Parathyroid adenoma (tissue), 2 donors: ENCODE measurements at regions not wholly inside any gene's neighbourhood (a gene's known extent, or its start where the extent isn't known, plus 50 kb on each side); places are given as distances from the start of the nearest gene placed in this dataset.
"Not testable (repeated sequence)": the region's sequence is repeated elsewhere in the genome, so short reads cannot be mapped to it uniquely, and the experiment has no call there.

Experiments
- H2AFZ ChIP-seq: fragments of 300-600 bp; sonication (generic); one replicate; pipeline ENCODE4 v1.7.0; 2017; ENCODE audit warnings: antibody characterized with exemption, mild to moderate bottlenecking
- H3K27ac ChIP-seq: fragments of 300-600 bp; sonication (generic); one replicate; pipeline ENCODE4 v1.7.0; 2017
- H3K27me3 ChIP-seq: fragments of 300-600 bp; sonication (generic); one replicate; pipeline ENCODE4 v1.7.0; 2017; ENCODE audit warnings: low read length; ENCODE audit not compliant: control insufficient read depth, insufficient read depth
- H3K36me3 ChIP-seq: fragments of 300-600 bp; sonication (generic); one replicate; pipeline ENCODE4 v1.7.0; 2017; ENCODE audit warnings: low read length; ENCODE audit not compliant: control insufficient read depth, insufficient read depth
- H3K4me1 ChIP-seq: fragments of 300-600 bp; sonication (generic); one replicate; pipeline ENCODE4 v1.7.0; 2017; ENCODE audit warnings: control low read depth
- H3K4me2 ChIP-seq: fragments of 300-600 bp; sonication (generic); one replicate; pipeline ENCODE4 v1.7.0; 2017; ENCODE audit warnings: low read length
- H3K4me3 ChIP-seq: fragments of 300-600 bp; sonication (generic); one replicate; pipeline ENCODE4 v1.7.0; 2017; ENCODE audit warnings: low read depth, low read length
- H3K79me2 ChIP-seq: fragments of 300-600 bp; sonication (generic); one replicate; pipeline ENCODE4 v1.7.0; 2017; ENCODE audit warnings: control low read depth
- H3K9ac ChIP-seq: fragments of 300-600 bp; sonication (generic); one replicate; pipeline ENCODE4 v1.7.0; 2017; ENCODE audit warnings: mild to moderate bottlenecking
- H3K9me3 ChIP-seq: fragments of 300-600 bp; sonication (generic); one replicate; pipeline ENCODE4 v1.7.0; 2017; ENCODE audit warnings: low read length; ENCODE audit not compliant: control insufficient read depth
- TF ChIP-seq, protein P1 (sequence below): fragments of 300-600 bp; sonication (generic); IDR thresholded peaks from one replicate; pipeline ENCODE4 v1.7.0; 2017; ENCODE audit warnings: antibody characterized with exemption, mild to moderate bottlenecking
- donor health status: primary hyperparathyroidism.

DNA sequence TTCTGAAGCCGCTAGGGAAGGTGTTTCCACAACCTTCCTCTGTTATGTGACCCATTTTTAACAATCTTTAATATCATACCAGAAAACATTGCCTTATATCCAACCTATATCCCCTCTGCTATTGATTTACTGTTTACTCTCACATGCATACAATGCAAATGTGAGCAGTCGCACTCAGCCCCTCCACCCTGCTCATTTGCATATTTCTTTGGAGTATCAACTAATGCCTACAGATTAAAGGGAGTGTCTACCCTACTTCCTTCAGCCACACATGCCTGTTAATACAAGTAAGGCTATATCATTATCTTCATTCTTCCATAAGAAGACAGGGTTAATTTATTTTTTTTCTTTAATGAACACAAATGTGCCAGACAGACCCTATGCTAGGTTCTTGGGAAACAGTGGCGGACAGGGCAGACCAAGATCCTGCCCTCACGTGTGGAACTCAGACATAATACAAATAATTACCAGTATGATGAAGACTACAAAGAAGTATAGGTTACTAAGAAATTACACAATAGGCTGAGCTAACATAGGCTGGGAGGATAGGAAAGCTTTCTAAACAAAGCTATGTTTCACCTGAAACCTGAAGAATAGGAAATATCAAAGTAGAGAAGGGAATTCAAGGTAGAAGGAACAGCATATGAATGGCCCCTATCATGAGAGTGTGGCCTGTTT is 107.3 kb upstream of the MDM1 start:
- no peaks in the 10 kb centered on the region for H3K36me3 ChIP-seq
- H3K4me3 ChIP-seq = no peak overlapping the region
- no peaks in the 10 kb centered on the region for H3K9me3 ChIP-seq
- no peak overlapping the region for H2AFZ ChIP-seq
- no peak overlapping the region for H3K27ac ChIP-seq
- H3K27me3 ChIP-seq = no peaks in the 10 kb centered on the region
- TF ChIP-seq, protein P1, sequence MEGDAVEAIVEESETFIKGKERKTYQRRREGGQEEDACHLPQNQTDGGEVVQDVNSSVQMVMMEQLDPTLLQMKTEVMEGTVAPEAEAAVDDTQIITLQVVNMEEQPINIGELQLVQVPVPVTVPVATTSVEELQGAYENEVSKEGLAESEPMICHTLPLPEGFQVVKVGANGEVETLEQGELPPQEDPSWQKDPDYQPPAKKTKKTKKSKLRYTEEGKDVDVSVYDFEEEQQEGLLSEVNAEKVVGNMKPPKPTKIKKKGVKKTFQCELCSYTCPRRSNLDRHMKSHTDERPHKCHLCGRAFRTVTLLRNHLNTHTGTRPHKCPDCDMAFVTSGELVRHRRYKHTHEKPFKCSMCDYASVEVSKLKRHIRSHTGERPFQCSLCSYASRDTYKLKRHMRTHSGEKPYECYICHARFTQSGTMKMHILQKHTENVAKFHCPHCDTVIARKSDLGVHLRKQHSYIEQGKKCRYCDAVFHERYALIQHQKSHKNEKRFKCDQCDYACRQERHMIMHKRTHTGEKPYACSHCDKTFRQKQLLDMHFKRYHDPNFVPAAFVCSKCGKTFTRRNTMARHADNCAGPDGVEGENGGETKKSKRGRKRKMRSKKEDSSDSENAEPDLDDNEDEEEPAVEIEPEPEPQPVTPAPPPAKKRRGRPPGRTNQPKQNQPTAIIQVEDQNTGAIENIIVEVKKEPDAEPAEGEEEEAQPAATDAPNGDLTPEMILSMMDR = no peak
- H3K4me1 ChIP-seq = peaks cover 5% of the 10 kb centered on the region
- no peak overlapping the region for H3K4me2 ChIP-seq
- no peak overlapping the region for H3K9ac ChIP-seq
- H3K79me2 ChIP-seq = no peaks in the 10 kb centered on the region

DNA sequence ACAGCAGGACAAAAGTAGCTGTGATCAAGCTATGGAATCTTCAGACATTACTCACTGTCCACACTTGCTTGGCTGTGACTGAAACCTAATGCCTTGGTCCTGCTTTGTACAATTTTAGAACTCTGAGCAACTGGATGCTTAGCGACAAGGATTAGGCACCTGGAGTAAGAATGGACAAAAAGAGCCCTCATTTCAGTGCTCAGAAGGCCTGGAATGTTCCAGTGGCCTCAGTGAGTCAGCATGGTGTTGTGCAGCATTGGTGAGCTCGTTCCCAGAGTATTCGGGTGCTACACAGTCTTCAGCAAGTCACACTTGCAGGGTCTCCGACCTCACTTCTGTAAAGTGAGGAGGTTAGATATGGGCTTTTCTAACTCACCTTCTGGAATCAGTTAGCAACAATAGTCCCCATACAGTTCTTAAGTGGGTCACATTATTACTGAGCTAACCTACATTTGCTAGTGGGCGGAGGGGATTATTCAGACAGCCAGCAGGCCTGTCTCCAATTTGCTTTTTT is 108.0 kb upstream of the MDM1 start:
- Histone ChIP-seq H3K27me3 (no peaks in the 10 kb centered on the region), H3K27ac (no peak overlapping the region)

DNA sequence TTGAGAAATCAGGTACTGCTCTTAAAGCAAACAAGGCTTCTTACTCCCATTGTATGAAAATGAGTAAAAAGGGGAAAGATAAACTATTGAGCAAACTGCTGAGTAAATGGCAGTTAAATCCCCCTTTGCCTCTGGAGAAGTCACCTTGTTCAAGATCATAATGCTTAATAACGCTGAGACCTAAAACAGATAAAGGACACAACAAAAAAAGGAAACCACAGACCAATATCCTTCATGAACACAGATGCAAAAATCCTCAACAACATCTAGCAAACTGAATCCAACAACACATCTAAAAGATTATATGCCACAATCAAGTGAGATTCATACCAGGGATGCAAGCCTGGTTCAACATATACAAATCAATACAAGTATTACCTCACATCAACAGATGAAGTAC is 109.0 kb upstream of the MDM1 start:
- no peaks in the 10 kb centered on the region for H3K9me3 ChIP-seq
- no peak overlapping the region for H3K4me3 ChIP-seq
- H3K27me3 ChIP-seq = no peaks in the 10 kb centered on the region
- H3K4me1 ChIP-seq = peaks cover 9% of the 10 kb centered on the region
- no peak overlapping the region for H3K27ac ChIP-seq
- no peak overlapping the region for H3K9ac ChIP-seq
- H2AFZ ChIP-seq = no peak overlapping the region
- H3K4me2 ChIP-seq = no peak overlapping the region
- H3K79me2 ChIP-seq = no peaks in the 10 kb centered on the region
- no peaks in the 10 kb centered on the region for H3K36me3 ChIP-seq
- TF ChIP-seq, protein P1 = no peak

More for the DNA sequence above, 108.0 kb upstream of the MDM1 start:
- H3K79me2 ChIP-seq = no peaks in the 10 kb centered on the region
- H3K4me1 ChIP-seq = peaks cover 5% of the 10 kb centered on the region
- H3K36me3 ChIP-seq = no peaks in the 10 kb centered on the region
- H3K4me2 ChIP-seq = no peak overlapping the region
- TF ChIP-seq, protein P1 = no peak
- no peaks in the 10 kb centered on the region for H3K9me3 ChIP-seq
- H2AFZ ChIP-seq = no peak overlapping the region
- H3K4me3 ChIP-seq = no peak overlapping the region
- H3K9ac ChIP-seq = no peak overlapping the region

DNA sequence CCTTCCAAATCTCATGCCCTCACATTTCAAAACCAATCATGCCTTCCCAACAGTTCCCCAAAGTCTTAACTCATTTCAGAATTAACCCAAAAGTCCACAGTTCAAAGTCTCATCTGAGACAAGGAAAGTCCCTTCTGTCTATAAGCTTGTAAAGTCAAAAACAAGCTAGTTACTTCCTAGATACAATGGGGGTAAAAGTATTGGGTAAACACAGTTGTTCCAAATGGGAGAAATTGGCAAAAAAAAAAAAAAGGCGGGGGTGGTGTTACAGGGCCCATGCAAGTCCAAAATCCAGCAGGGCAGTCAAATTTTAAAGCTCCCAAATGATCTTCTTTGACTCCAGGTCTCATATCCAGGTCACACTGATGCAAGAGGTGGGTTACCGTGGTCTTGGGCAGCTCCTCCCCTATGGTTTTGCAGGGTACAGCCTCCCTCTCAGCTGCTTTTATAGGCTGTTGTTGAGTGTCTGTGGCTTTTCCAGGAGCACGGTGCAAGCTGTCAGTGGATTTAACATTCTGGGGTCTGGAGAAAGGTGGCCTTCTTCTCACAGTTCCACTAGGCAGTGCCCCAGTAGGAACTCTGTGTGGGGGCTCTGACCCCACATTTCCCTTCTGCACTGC is 110.3 kb upstream of the MDM1 start:
- H3K9ac ChIP-seq, H3K27me3 ChIP-seq, H3K79me2 ChIP-seq, H2AFZ ChIP-seq, H3K9me3 ChIP-seq, H3K4me3 ChIP-seq, H3K36me3 ChIP-seq, H3K4me2 ChIP-seq, H3K27ac ChIP-seq: not testable (repeated sequence)
- H3K4me1 ChIP-seq = peaks cover 12% of the 10 kb centered on the region

DNA sequence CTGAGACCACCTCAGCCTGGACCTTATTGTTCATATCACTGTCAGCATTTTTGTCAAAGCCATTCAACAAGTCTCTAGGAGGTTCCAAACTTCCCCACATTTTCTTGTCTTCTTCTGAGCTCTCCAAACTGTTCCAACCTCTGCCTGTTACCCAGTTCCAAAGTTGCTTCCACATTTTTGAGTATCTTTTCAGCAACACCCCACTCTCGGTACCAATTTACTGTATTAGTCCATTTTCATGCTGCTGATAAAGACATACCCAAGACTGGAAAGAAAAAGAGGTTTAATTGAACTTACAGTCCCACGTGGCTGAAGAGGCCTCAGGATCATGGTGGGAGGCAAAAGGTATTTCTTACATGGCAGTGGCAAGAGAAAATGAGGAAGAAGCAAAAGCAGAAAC is 111.5 kb upstream of the MDM1 start:
- not testable (repeated sequence) for H3K27me3 ChIP-seq, H2AFZ ChIP-seq, H3K4me2 ChIP-seq, H3K36me3 ChIP-seq, H3K9me3 ChIP-seq, H3K9ac ChIP-seq, H3K27ac ChIP-seq, H3K4me3 ChIP-seq, H3K4me1 ChIP-seq, H3K79me2 ChIP-seq
